HG03060 (cell line): ENCODE measurements at regions not wholly inside any gene's neighbourhood (a gene's known extent, or its start where the extent isn't known, plus 50 kb on each side); places are given as distances from the start of the nearest gene placed in this dataset.

ENCODE experiments used
- ATAC-seq: cut with Tn5 transposase; IDR thresholded peaks from one replicate; pipeline ENCODE4 v1.9.1; 2021; ENCODE audit warnings: low read depth, moderate number of reproducible peaks; ENCODE audit not compliant: unreplicated experiment

- no peak for ATAC-seq
Measured at GRCh38 chr4:34194585-34194984, 2049.7 kb downstream of the ARAP2 start.

- ATAC-seq = no peak
Measured at GRCh38 chr4:34196375-34196774, 2047.9 kb downstream of the ARAP2 start.

- ATAC-seq = no peak
Measured at GRCh38 chr4:34198966-34199365, 2045.3 kb downstream of the ARAP2 start.

GRCh38 chr4:34200535-34200934, 2043.8 kb downstream of the ARAP2 start:
- no peak for ATAC-seq

DNA sequence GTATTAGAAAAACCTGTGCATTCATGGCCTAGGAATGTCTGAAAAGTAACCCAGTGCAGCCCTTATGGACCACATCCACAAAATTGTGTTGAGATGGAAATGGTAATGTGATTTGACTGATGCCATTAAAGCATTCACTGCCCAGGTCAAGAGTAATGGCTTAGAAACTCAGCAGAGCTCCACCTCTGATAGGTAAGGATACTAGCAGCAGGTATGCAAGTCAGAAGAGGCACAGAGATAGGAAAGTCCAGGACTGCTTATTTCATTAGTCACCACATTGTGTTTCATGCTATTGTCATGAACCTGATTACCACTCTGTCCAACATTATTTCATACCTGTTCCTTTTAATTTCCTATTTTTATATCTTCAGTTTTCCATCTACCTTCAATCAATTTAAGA, 2042.2 kb downstream of the ARAP2 start:
- no peak for ATAC-seq

- ATAC-seq = no peak
Measured at GRCh38 chr4:34220601-34221000, 2023.7 kb downstream of the ARAP2 start.

DNA sequence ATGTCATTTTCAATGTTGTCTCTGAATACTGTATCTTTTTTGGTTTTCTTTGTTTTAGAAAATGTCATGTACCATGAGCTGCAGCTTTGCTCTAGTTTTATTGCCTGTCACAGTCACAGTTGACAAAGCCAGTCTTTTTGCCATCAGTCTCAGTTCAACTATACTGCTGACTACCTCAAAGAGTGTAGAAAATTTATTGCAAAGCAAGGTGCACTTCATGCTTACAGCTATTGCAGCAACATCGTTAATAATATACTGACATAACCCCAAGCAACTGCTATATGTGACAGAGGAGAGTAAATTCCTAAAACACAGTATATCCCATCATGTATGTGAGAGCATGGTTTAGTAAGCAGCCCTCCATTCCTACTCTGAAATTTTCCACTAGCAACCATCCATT, 2022.3 kb downstream of the ARAP2 start:
- ATAC-seq = no peak

GRCh38 chr4:34236118-34236517, 2008.2 kb downstream of the ARAP2 start:
- ATAC-seq = no peak

DNA sequence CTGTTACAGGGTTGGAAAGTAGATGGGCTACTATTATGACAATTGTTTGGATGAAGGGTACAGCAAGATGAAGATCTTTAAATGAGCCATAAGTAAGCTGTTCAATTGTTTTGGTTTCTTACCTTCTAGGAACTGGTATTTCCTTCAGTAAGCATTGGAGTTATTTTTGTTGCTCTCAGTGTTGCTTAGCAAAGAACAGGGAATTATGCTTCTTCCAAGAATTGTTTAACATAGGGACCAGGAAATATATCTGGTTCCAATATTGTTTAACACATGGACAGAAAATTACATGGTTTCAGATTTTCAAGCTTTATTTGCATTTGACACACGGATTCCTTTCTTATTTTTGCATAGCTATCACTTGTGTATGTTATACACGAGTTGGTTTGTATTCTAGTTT, 1999.0 kb downstream of the ARAP2 start:
- no peak for ATAC-seq

GRCh38 chr4:34250562-34250961, 1993.8 kb downstream of the ARAP2 start:
- no peak for ATAC-seq

DNA sequence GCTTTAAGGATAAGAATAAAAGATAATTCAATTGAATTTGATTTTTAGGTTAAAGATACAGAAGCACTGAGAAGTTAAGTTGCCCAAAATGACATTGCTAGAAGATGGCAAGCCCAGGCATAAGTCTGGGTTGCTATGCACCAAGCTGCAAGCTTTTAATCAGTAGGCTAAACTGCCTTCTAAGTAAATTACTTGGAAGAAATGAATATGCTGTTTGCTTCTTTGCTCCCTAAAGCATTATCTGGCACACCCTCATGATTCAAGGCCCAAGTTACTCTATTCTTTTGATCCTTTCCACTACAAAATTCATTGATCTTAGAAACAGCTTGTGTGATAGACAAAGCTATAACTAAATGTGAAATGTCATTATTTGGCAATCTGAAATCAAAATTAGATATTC, 1991.1 kb downstream of the ARAP2 start:
- ATAC-seq = no peak

- no peak for ATAC-seq
Measured at GRCh38 chr4:34258176-34258575, 1986.1 kb downstream of the ARAP2 start.

GRCh38 chr4:34261799-34262314, 1982.5 kb downstream of the ARAP2 start:
- ATAC-seq = no peak

DNA sequence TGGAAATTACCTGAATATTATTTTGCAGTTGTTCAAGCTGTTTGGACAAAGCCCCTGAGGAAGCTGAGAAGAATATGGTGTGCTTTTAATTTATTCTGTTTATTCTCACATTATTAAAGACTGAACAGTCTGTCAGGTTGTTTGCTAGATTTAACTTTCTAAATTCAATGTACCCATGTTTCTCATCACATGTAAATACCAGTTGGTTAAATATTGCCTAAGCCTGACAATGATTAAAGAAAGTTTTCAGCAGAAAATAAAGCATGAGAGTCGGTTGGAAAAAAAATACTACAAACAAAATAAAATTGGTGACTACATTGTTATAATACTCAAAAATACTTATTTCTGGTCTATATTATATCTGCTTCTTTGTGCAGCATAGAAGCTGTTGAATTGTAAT, 1974.7 kb downstream of the ARAP2 start:
- no peak for ATAC-seq

DNA sequence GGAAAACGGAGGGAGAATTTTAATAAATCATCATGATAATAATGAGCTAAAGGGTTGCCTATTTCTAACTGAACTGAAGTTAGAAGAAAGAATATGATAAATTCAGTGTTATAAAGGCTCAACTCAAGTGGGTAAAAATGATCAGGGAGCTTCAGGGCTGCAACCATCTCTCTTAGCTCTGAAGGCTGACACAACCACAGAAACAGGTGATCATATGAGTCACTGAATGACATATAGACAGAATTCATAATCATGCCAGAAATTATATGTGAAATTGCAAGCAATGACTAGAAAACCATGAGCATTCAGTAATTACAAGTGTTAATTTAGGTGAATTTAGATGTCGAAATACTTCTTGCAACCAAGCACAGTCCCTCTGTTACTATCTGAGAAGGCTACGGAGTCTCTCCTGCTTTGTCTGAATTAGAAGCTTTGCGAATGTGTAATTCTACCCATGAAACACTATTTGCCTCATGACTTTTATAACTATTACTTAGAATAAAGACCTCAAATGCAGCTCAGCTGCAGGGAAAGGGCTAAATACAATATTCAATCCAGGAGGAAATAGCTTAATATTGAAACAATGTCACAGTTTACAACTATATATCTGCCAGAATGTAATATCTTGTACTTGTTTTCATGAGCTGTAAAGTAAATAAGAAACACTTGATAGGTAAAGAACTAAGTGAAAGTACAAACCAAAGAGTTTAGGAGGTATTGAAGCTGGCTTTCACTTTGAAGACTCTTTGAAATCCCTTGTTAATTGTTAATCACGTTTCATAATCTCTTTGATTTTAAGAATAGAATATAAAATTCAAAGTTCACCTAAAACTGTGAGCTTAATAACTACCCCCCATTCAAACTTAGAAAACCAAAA, 1972.6 kb downstream of the ARAP2 start:
- no peak for ATAC-seq

DNA sequence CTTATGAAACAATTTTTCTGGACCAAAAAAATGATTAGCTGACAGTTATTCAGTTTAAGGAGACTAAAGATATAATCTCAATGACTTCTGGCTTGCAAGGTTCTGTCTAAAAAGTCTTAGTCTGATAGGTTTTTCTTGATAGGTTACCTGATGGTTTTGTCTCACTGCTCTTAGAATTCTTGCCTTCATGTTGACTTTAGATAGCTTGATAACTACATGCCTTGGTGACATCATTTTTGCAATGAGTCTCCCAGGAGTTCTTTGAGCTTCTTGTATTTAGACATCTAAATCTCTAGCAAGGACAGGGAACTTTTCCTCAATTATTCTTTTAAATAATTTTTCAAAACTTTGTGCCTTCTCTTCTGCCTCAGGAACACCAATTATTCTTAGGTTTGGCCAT, 1965.3 kb downstream of the ARAP2 start:
- no peak for ATAC-seq

GRCh38 chr4:34280131-34280530, 1964.2 kb downstream of the ARAP2 start:
- no peak for ATAC-seq

- ATAC-seq = no peak
Measured at GRCh38 chr4:34281826-34282225, 1962.5 kb downstream of the ARAP2 start.

- no peak for ATAC-seq
Measured at GRCh38 chr4:34289489-34289888, 1954.8 kb downstream of the ARAP2 start.

- no peak for ATAC-seq
Measured at GRCh38 chr4:34289962-34290361, 1954.4 kb downstream of the ARAP2 start.

DNA sequence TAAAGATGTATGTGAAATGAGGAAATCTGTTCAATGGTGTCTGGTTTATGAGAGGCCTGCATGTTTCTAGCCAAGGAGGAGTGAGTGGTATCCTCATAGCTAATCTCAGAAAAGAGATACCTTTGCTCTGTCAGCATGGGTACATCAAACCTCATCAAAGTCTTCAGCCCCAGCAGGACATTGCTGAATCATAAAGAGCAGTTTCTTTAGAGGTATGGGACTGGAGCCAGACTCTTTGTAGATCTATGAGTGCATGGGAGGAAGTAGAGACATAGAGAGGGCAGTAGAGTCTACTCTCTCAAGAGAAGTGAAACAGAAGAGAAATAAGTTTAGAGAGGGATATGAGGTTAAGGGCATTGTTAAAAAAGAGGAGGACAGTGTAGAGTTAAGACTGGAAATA, 1950.9 kb downstream of the ARAP2 start:
- no peak for ATAC-seq

GRCh38 chr4:34309383-34309906, 1934.9 kb downstream of the ARAP2 start:
- ATAC-seq = no peak
